HEK293 (cell line): ENCODE measurements at regions not wholly inside any gene's neighbourhood (a gene's known extent, or its start where the extent isn't known, plus 50 kb on each side); places are given as distances from the start of the nearest gene placed in this dataset.

Experiments used
- ATF2 ChIP-seq: fragments of 450-650 bp; formaldehyde crosslinking; IDR thresholded peaks from 2 replicates; pipeline ENCODE4 v1.5.1; 2016; ENCODE audit warnings: missing biosample characterization, missing genetic modification characterization, low read depth
- CTCF ChIP-seq: fragments of 450-650 bp; formaldehyde crosslinking; IDR thresholded peaks from 2 replicates; pipeline ENCODE4 v1.5.1; 2016; ENCODE audit warnings: missing biosample characterization, missing genetic modification characterization
- ZNF114 ChIP-seq: fragments of 450-650 bp; formaldehyde crosslinking; IDR thresholded peaks from 2 replicates; pipeline ENCODE4 v1.5.0; 2017; ENCODE audit warnings: missing biosample characterization, missing genetic modification characterization
- ZNF266 ChIP-seq: fragments of 450-650 bp; formaldehyde crosslinking; IDR thresholded peaks from 2 replicates; pipeline ENCODE4 v1.5.1; 2016; ENCODE audit warnings: missing biosample characterization, missing genetic modification characterization, low read depth

- TF ChIP-seq CTCF (tag by site-specific recombination) (no peak), ZNF114 (no peak), ZNF266 (tag by site-specific recombination) (no peak), ATF2 (tag by site-specific recombination) (no peak)
Observed at GRCh38 chr7:98460902-98461301, 60.0 kb upstream of the BAIAP2L1 start.
